GM12878 (cell line): ENCODE measurements at regions not wholly inside any gene's neighbourhood (a gene's known extent, or its start where the extent isn't known, plus 50 kb on each side); places are given as distances from the start of the nearest gene placed in this dataset. TPM values are rescaled to one million over a fixed set of nuclear protein-coding genes. Genes with fewer than 3 reads are reported as not detected.
"Not testable (repeated sequence)": the region's sequence is repeated elsewhere in the genome, so short reads cannot be mapped to it uniquely, and the experiment has no call there.

Experiments
- ATAC-seq: fragments of 200-7000 bp; cut with Tn5 transposase; 3 replicates; pipeline ENCODE4 v1.9.1; 2020; ENCODE audit warnings: mild to moderate bottlenecking, moderate library complexity
- BruUV-seq: library from RNA; stranded (reverse); fragments of 400-500 nt; replicated peaks from 2 replicates; lab custom pipeline; 2021; lab: Mats Ljungman, UMichigan
- CTCF ChIA-PET: fragments of 300-600 bp; sonication (Branson Sonifier 250); formaldehyde crosslinking; extraction: SDS; loops from one replicate; lab custom pipeline; 2021; ENCODE audit warnings: inconsistent platforms; lab: Yijun Ruan, JAX
- POLR2A ChIA-PET: fragments of 350-600 bp; formaldehyde crosslinking; extraction: SDS; loops from one replicate; lab custom pipeline; 2021; ENCODE audit warnings: inconsistent platforms; lab: Charles Lee
- RAD21 ChIA-PET: fragments of 300-600 bp; sonication (Branson Sonifier 250); formaldehyde crosslinking; loops from one replicate; lab custom pipeline; 2023; ENCODE audit warnings: antibody characterized with exemption; ENCODE audit not compliant: unreplicated experiment; lab: Charles Lee
- SMC1A ChIA-PET: fragments of 300-600 bp; sonication (Branson Sonifier 250); formaldehyde crosslinking; loops from one replicate; lab custom pipeline; 2023; ENCODE audit not compliant: unreplicated experiment, uncharacterized antibody; lab: Charles Lee
- DNase-seq: peaks from one replicate; pipeline ENCODE4 v3.0.0-alpha.2; 2011; ENCODE audit warnings: low read depth, low spot score
- FAIRE-seq: peaks from 3 replicates; lab custom pipeline; 2011; peaks lifted over from hg19 to GRCh38; lab: Jason Lieb, UNC
- H2AFZ ChIP-seq: 2 replicates; pipeline ENCODE4 v1.6.0; 2011; ENCODE audit warnings: low read depth, low read length, control low read depth; ENCODE audit not compliant: control insufficient read depth
- H3K27ac ChIP-seq: 2 replicates; pipeline ENCODE4 v1.5.1; 2011; ENCODE audit warnings: control low read depth; ENCODE audit not compliant: control insufficient read depth, insufficient read depth
- H3K27me3 ChIP-seq, 2 experiments: replicated peaks in 1 of 2; 2 replicates each; pipeline versions ENCODE4 v1.6.0 to v1.6.1; 2011; ENCODE audit warnings: low read length in 1 of 2; ENCODE audit not compliant: control insufficient read depth in 2 of 2, insufficient read depth in 2 of 2
- H3K36me3 ChIP-seq, 2 experiments: 2 replicates each; pipeline ENCODE4 v1.5.1; 2011; ENCODE audit warnings: low read length in 1 of 2; ENCODE audit not compliant: control insufficient read depth in 2 of 2, insufficient read depth in 2 of 2
- H3K4me1 ChIP-seq: 2 replicates; pipeline ENCODE4 v1.6.1; 2011; ENCODE audit warnings: mild to moderate bottlenecking, low read length, moderate library complexity, mixed read lengths; ENCODE audit not compliant: control insufficient read depth, insufficient read depth
- H3K4me2 ChIP-seq: 2 replicates; pipeline ENCODE4 v1.6.0; 2011; ENCODE audit warnings: control low read depth; ENCODE audit not compliant: control insufficient read depth, insufficient read depth
- H3K4me3 ChIP-seq: fragments of 200-600 bp; sonication (generic); 2 replicates; pipeline ENCODE4 v1.5.1; 2016
- H3K79me2 ChIP-seq: 2 replicates; pipeline ENCODE4 v1.6.0; 2011; ENCODE audit warnings: low read length; ENCODE audit not compliant: control insufficient read depth, insufficient read depth
- H3K9ac ChIP-seq: 2 replicates; pipeline ENCODE4 v1.8.0; 2011; ENCODE audit warnings: low read length, control low read depth, mixed read lengths; ENCODE audit not compliant: control insufficient read depth, insufficient read depth
- H3K9me3 ChIP-seq: replicated peaks from 3 replicates; pipeline ENCODE4 v1.5.1; 2011; ENCODE audit warnings: mild to moderate bottlenecking, low read length; ENCODE audit not compliant: control insufficient read depth, insufficient read depth
- H4K20me1 ChIP-seq: 2 replicates; pipeline ENCODE4 v1.6.0; 2011; ENCODE audit not compliant: control insufficient read depth, insufficient read depth
- JUNB ChIP-seq: IDR thresholded peaks from 2 replicates; pipeline ENCODE4 v1.6.1; 2016; ENCODE audit warnings: antibody characterized with exemption, mild to moderate bottlenecking
- WGBS: methylation state at CpG from one replicate; pipeline ENCODE4 v1.1.6; 2016; ENCODE audit warnings: low lambda C conversion rate; ENCODE audit not compliant: insufficient replicate concordance, insufficient coverage; ENCODE audit errors: missing lambda C conversion rate; 5-methylcytosine and 5-hydroxymethylcytosine counted together
- in situ Hi-C: fragments of 300-500 bp; cut with MboI; formaldehyde crosslinking; loops from 9 replicates; pipeline ENCODE4 v1.14.3; 2018; ENCODE audit warnings: mixed read lengths
- intact Hi-C: fragments of 100-400 bp; cut with micrococcal nuclease; formaldehyde crosslinking; loops from one replicate; pipeline ENCODE4 v1.14.2; 2022; ENCODE audit not compliant: unreplicated experiment
- small RNA-seq: library from RNA; depleted of rRNA; stranded (forward); fragments of <200 nt; gene quantifications from one replicate; pipeline ENCODE3, GENCODE V24; 2014

DNA sequence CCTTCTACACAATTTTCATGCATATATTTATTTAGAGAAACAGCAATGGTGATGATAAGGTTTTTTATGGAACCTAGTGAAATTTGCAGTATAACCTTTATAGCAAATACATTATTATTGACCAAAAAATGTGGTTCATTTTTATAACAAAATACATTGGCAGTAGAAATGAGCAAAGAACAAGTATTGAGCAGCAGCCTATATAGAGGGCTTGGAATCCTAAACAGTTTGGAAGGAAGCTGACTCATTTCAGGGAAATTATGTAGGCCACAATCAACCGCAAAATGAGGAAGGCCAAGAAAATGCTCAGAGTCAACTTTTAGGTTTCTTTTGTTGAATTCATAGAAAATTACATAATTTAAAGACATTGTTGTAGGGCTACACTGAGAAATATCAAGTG lies 238.5 kb downstream of the ANKRD30BL start:
- in situ Hi-C loops, FAIRE-seq, H3K4me3 ChIP-seq, H3K4me1 ChIP-seq, H3K9me3 ChIP-seq, intact Hi-C loops, BruUV-seq, DNase-seq, H4K20me1 ChIP-seq, CTCF ChIA-PET, H3K4me2 ChIP-seq, ATAC-seq, POLR2A ChIA-PET, SMC1A ChIA-PET, H3K27ac ChIP-seq, H2AFZ ChIP-seq, H3K9ac ChIP-seq, H3K27me3 ChIP-seq, H3K36me3 ChIP-seq, RAD21 ChIA-PET, H3K79me2 ChIP-seq: not testable (repeated sequence)
- peak; percentile 20; the same call in 1 of the 2 replicates for TF ChIP-seq JUNB
- 0% methylated on average over 1 of the region's 1 CpG for WGBS

DNA sequence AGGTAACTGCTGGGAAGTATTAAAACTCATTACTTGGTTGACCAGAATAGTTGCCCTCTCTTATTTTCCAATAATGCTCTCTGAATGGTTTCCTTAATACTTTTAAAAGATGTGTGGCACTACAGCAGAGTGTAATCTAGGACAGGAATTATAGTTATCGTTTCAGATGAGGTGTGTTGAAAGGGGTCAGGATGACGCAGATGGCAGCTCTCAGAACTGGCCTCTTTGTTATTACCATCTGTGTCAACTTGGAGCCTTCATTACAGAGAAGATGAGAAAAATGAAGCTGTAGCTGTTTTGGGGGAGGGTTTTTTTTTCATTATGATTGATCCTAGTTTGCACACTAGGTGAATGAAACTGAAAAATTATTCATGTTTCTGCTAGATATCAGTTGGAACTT lies 238.9 kb downstream of the ANKRD30BL start:
- H3K36me3 ChIP-seq, in situ Hi-C loops, H3K27ac ChIP-seq, FAIRE-seq, H3K4me2 ChIP-seq, H3K27me3 ChIP-seq, POLR2A ChIA-PET, H2AFZ ChIP-seq, H3K9ac ChIP-seq, H3K4me3 ChIP-seq, H3K9me3 ChIP-seq, BruUV-seq, H3K79me2 ChIP-seq, H3K4me1 ChIP-seq, CTCF ChIA-PET, DNase-seq, intact Hi-C loops, H4K20me1 ChIP-seq, SMC1A ChIA-PET, RAD21 ChIA-PET: not testable (repeated sequence)
- ATAC-seq, result peak; percentile 46
- WGBS, result 5% methylated on average over 2 of the region's 2 CpGs

Small RNAs in the stretch of these regions (small RNA-seq; reads per million reads assigned to genes)
- not detected for gene AC093787.1
